Small intestine (tissue), 7 donors: ENCODE measurements at regions not wholly inside any gene's neighbourhood (a gene's known extent, or its start where the extent isn't known, plus 50 kb on each side); places are given as distances from the start of the nearest gene placed in this dataset.

Experiments
- DNase-seq, 2 donors: peaks; one replicate each; pipeline versions ENCODE4 v3.0.0 to v3.0.0-alpha.2; 2013
- FAIRE-seq: peaks from 2 replicates; lab custom pipeline; 2012; peaks lifted over from hg19 to GRCh38; lab: Jason Lieb, UNC
- H3K27ac ChIP-seq, 3 donors: one replicate each; pipeline ENCODE4 v1.5.1; 2013; ENCODE audit warnings: low read length in 2 of 3, mild to moderate bottlenecking in 2 of 3, control low read depth in 1 of 3, inconsistent platforms in 1 of 3, low read depth in 1 of 3, moderate library complexity in 1 of 3
- H3K27me3 ChIP-seq, 3 donors: one replicate each; pipeline ENCODE4 v1.6.1; 2013; ENCODE audit warnings: low read length in 3 of 3, inconsistent platforms in 1 of 3; ENCODE audit not compliant: control insufficient read depth in 3 of 3, insufficient read depth in 3 of 3
- H3K36me3 ChIP-seq, 3 donors: one replicate each; pipeline ENCODE4 v1.6.1; 2013; ENCODE audit warnings: low read length in 3 of 3, inconsistent platforms in 1 of 3, low read depth in 1 of 3, mild to moderate bottlenecking in 1 of 3, moderate library complexity in 1 of 3; ENCODE audit not compliant: control insufficient read depth in 3 of 3, insufficient read depth in 2 of 3
- H3K4me1 ChIP-seq, 3 donors: one replicate each; pipeline ENCODE4 v1.6.1; 2013; ENCODE audit warnings: low read length in 2 of 3, inconsistent platforms in 1 of 3, low read depth in 1 of 3, mild to moderate bottlenecking in 1 of 3, moderate library complexity in 1 of 3; ENCODE audit not compliant: control insufficient read depth in 3 of 3, insufficient read depth in 2 of 3
- H3K4me3 ChIP-seq, 3 donors: one replicate each; pipeline ENCODE4 v1.5.1; 2013; ENCODE audit warnings: low read length in 3 of 3, control low read depth in 1 of 3, inconsistent platforms in 1 of 3, low read depth in 1 of 3, mild to moderate bottlenecking in 1 of 3, moderate library complexity in 1 of 3
- H3K9me3 ChIP-seq, 2 donors: one replicate each; pipeline ENCODE4 v1.6.1; 2013; ENCODE audit warnings: low read depth in 1 of 2, low read length in 1 of 2; ENCODE audit not compliant: control insufficient read depth in 2 of 2, insufficient read depth in 1 of 2
- WGBS, 3 donors: extraction: QIAGEN DNeasy Blood & Tissue Kit; methylation state at CpG; one replicate each; pipeline ENCODE4 v1.1.7; 2013; 5-methylcytosine and 5-hydroxymethylcytosine counted together
- donor health status: healthy with polysubstance abuse.
- donor health status: control.
- donor health status: control.
- donor health status: Bipolar disorder and iron deficiency.
- donor health status: healthy.

GRCh38 chr19:28586474-28586873, 626.5 kb downstream of the UQCRFS1 start:
- H3K27ac ChIP-seq = no peak overlapping the region
- H3K4me1 ChIP-seq = no peaks in the 10 kb centered on the region
- no peaks in the 10 kb centered on the region for H3K36me3 ChIP-seq
- no peak overlapping the region for H3K4me3 ChIP-seq
- H3K9me3 ChIP-seq = no peaks in the 10 kb centered on the region
- H3K27me3 ChIP-seq = no peaks in the 10 kb centered on the region
- 58 to 79% (median 69%) methylated on average over 7 of the region's 7 CpGs for WGBS, 3 donors
- no peak for FAIRE-seq
- DNase-seq = no peak

- no peaks in the 10 kb centered on the region for H3K9me3 ChIP-seq
- H3K27me3 ChIP-seq = no peaks in the 10 kb centered on the region
- H3K4me1 ChIP-seq = no peaks in the 10 kb centered on the region
- no peaks in the 10 kb centered on the region for H3K36me3 ChIP-seq
- 53 to 72% (median 56%) methylated on average over 4 of the region's 4 CpGs for WGBS, 3 donors
- no peak overlapping the region for H3K4me3 ChIP-seq
- DNase-seq (no peak), FAIRE-seq (no peak)
- H3K27ac ChIP-seq = no peak overlapping the region
These were observed 627.2 kb downstream of the UQCRFS1 start for GRCh38 chr19:28585796-28586195.

- WGBS, 3 donors = 85 to 93% (median 87%) methylated on average over 8 of the region's 8 CpGs
- no peak overlapping the region for H3K27ac ChIP-seq
- no peak for FAIRE-seq
These were observed 629.2 kb downstream of the UQCRFS1 start for GRCh38 chr19:28583713-28584112.

GRCh38 chr19:28583242-28583641, 629.7 kb downstream of the UQCRFS1 start:
- no peak for DNase-seq
- WGBS, 3 donors = 80 to 84% (median 83%) methylated on average over 3 of the region's 3 CpGs
- FAIRE-seq = no peak
- H3K9me3 ChIP-seq = no peaks in the 10 kb centered on the region
- no peaks in the 10 kb centered on the region for H3K27me3 ChIP-seq
- H3K27ac ChIP-seq = no peak overlapping the region
- no peaks in the 10 kb centered on the region for H3K36me3 ChIP-seq
- H3K4me3 ChIP-seq = no peak overlapping the region
- no peaks in the 10 kb centered on the region for H3K4me1 ChIP-seq

More at GRCh38 chr19:28583713-28584112, 629.2 kb downstream of the UQCRFS1 start:
- no peaks in the 10 kb centered on the region for H3K27me3 ChIP-seq
- no peaks in the 10 kb centered on the region for H3K4me1 ChIP-seq
- H3K4me3 ChIP-seq = no peak overlapping the region
- no peaks in the 10 kb centered on the region for H3K9me3 ChIP-seq
- H3K36me3 ChIP-seq = no peaks in the 10 kb centered on the region
- DNase-seq = no peak

- no peaks in the 10 kb centered on the region for H3K36me3 ChIP-seq
- no peak overlapping the region for H3K27ac ChIP-seq
- H3K4me1 ChIP-seq = no peaks in the 10 kb centered on the region
- FAIRE-seq (no peak), DNase-seq (no peak)
- no peaks in the 10 kb centered on the region for H3K27me3 ChIP-seq
- no peak overlapping the region for H3K4me3 ChIP-seq
- WGBS, 3 donors = 56 to 67% (median 56%) methylated on average over 2 of the region's 2 CpGs
- H3K9me3 ChIP-seq = no peaks in the 10 kb centered on the region
These were observed 630.2 kb downstream of the UQCRFS1 start for GRCh38 chr19:28582796-28583195.

- FAIRE-seq = no peak
- WGBS, 3 donors = 91 to 92% (median 92%) methylated on average over 6 of the region's 6 CpGs
- no peak for DNase-seq
These were observed 630.6 kb downstream of the UQCRFS1 start for GRCh38 chr19:28582344-28582743.

GRCh38 chr19:28581468-28581770, 631.5 kb downstream of the UQCRFS1 start:
- DNase-seq (no peak), FAIRE-seq (no peak)
- Histone ChIP-seq H3K27me3 (no peaks in the 10 kb centered on the region), H3K9me3 (no peaks in the 10 kb centered on the region), H3K27ac (no peak overlapping the region), H3K4me3 (no peak overlapping the region), H3K36me3 (no peaks in the 10 kb centered on the region), H3K4me1 (no peaks in the 10 kb centered on the region)
- WGBS, 3 donors = 70 to 73% (median 72%) methylated on average over 4 of the region's 4 CpGs

More at GRCh38 chr19:28582344-28582743, 630.6 kb downstream of the UQCRFS1 start:
- Histone ChIP-seq H3K4me1 (no peaks in the 10 kb centered on the region), H3K4me3 (no peak overlapping the region), H3K27ac (no peak overlapping the region), H3K27me3 (no peaks in the 10 kb centered on the region), H3K36me3 (no peaks in the 10 kb centered on the region), H3K9me3 (no peaks in the 10 kb centered on the region)

- FAIRE-seq (no peak), DNase-seq (no peak)
- no peaks in the 10 kb centered on the region for H3K9me3 ChIP-seq
- no peak overlapping the region for H3K27ac ChIP-seq
- H3K36me3 ChIP-seq = no peaks in the 10 kb centered on the region
- 77 to 88% (median 83%) methylated on average over 6 of the region's 6 CpGs for WGBS, 3 donors
- no peaks in the 10 kb centered on the region for H3K27me3 ChIP-seq
- no peak overlapping the region for H3K4me3 ChIP-seq
- no peaks in the 10 kb centered on the region for H3K4me1 ChIP-seq
These were observed 634.0 kb downstream of the UQCRFS1 start for GRCh38 chr19:28578786-28579505.

- 86 to 93% (median 92%) methylated on average over 8 of the region's 8 CpGs for WGBS, 3 donors
- Histone ChIP-seq H3K27me3 (no peaks in the 10 kb centered on the region), H3K4me1 (no peaks in the 10 kb centered on the region), H3K36me3 (no peaks in the 10 kb centered on the region), H3K9me3 (no peaks in the 10 kb centered on the region), H3K27ac (no peak overlapping the region), H3K4me3 (no peak overlapping the region)
- FAIRE-seq (no peak), DNase-seq (no peak)
These were observed 634.7 kb downstream of the UQCRFS1 start for GRCh38 chr19:28578208-28578607.
